SU-DHL-6 (cell line): ENCODE measurements at regions not wholly inside any gene's neighbourhood (a gene's known extent, or its start where the extent isn't known, plus 50 kb on each side); places are given as distances from the start of the nearest gene placed in this dataset.

ENCODE experiments used
- CTCF ChIP-seq: fragments of 200-600 bp; sonication (generic); IDR thresholded peaks from one replicate; pipeline ENCODE4 v1.5.1; 2017; ENCODE audit warnings: antibody characterized with exemption, mild to moderate bottlenecking, low read length, moderate library complexity; ENCODE audit not compliant: insufficient read depth, poor library complexity, severe bottlenecking
- EZH2phosphoT487 ChIP-seq: fragments of 200-600 bp; sonication (generic), shearing (Covaris generic); conservative IDR thresholded peaks from 2 replicates; pipeline ENCODE4 v1.6.1; 2018; ENCODE audit warnings: mild to moderate bottlenecking, antibody characterized with exemption, low read length, moderate library complexity, mixed read lengths

GRCh38 chr15:95972041-95972553 is 358.4 kb upstream of the NR2F2 start:
- TF ChIP-seq CTCF, result no peak
- TF ChIP-seq EZH2phosphoT487, result no peak
